OCI-LY7 (cell line): ENCODE measurements at regions not wholly inside any gene's neighbourhood (a gene's known extent, or its start where the extent isn't known, plus 50 kb on each side); places are given as distances from the start of the nearest gene placed in this dataset.

Experiments used
- BruUV-seq: library from RNA; stranded (reverse); fragments of 400-500 nt; replicated peaks from 2 replicates; lab custom pipeline; 2021; lab: Mats Ljungman, UMichigan
- CTCF ChIA-PET: fragments of 300-600 bp; sonication (Branson Sonifier 250); formaldehyde crosslinking; loops from one replicate; lab custom pipeline; 2022; ENCODE audit warnings: antibody characterized with exemption; ENCODE audit not compliant: unreplicated experiment; lab: Charles Lee
- POLR2A ChIA-PET: fragments of 300-600 bp; sonication (Branson Sonifier 250); formaldehyde crosslinking; loops from one replicate; lab custom pipeline; 2022; ENCODE audit warnings: antibody characterized with exemption; lab: Charles Lee
- DNase-seq: peaks from one replicate; pipeline ENCODE4 v3.0.0-alpha.2; 2015; ENCODE audit warnings: low spot score
- H2AFZ ChIP-seq: fragments of 200-600 bp; sonication (generic), shearing (Covaris generic); 2 replicates; pipeline ENCODE4 v1.6.1; 2014; ENCODE audit warnings: mild to moderate bottlenecking, antibody characterized with exemption, low read length, moderate library complexity
- H3K27ac ChIP-seq: fragments of 200-600 bp; sonication (generic); 2 replicates; pipeline ENCODE4 v1.5.1; 2014; ENCODE audit warnings: mixed run types, low read depth, mild to moderate bottlenecking, moderate library complexity, low read length, inconsistent platforms; ENCODE audit not compliant: poor library complexity, severe bottlenecking
- H3K36me3 ChIP-seq: fragments of 200-600 bp; sonication (generic); 2 replicates; pipeline ENCODE4 v1.6.1; 2014; ENCODE audit warnings: mild to moderate bottlenecking, antibody characterized with exemption, low read length, moderate library complexity, mixed read lengths; ENCODE audit not compliant: insufficient read depth
- H3K4me1 ChIP-seq: fragments of 200-600 bp; sonication (generic); 2 replicates; pipeline ENCODE4 v1.5.1; 2014; ENCODE audit warnings: mild to moderate bottlenecking, low read length; ENCODE audit not compliant: insufficient read depth, poor library complexity, severe bottlenecking
- H3K4me2 ChIP-seq: fragments of 200-600 bp; sonication (generic); 2 replicates; pipeline ENCODE4 v1.6.1; 2014; ENCODE audit warnings: mild to moderate bottlenecking, low read length
- H3K4me3 ChIP-seq: fragments of 200-600 bp; sonication (generic); 2 replicates; pipeline ENCODE4 v1.5.1; 2014; ENCODE audit warnings: mild to moderate bottlenecking, low read depth, low read length; ENCODE audit not compliant: poor library complexity, severe bottlenecking
- H3K79me2 ChIP-seq: fragments of 200-600 bp; sonication (generic); 2 replicates; pipeline ENCODE4 v1.6.1; 2016; ENCODE audit warnings: low read depth, mild to moderate bottlenecking, low read length, moderate library complexity, mixed read lengths; ENCODE audit not compliant: insufficient read depth
- H3K9me2 ChIP-seq: fragments of 200-600 bp; sonication (generic); 2 replicates; pipeline ENCODE4 v1.6.1; 2016; ENCODE audit warnings: mild to moderate bottlenecking, low read length, mixed read lengths; ENCODE audit not compliant: insufficient read depth
- H3K9me3 ChIP-seq: fragments of 200-600 bp; sonication (generic); 2 replicates; pipeline ENCODE4 v1.6.1; 2014; ENCODE audit warnings: mild to moderate bottlenecking, mixed run types, low read length, mixed read lengths
- H4K20me1 ChIP-seq: fragments of 200-600 bp; sonication (generic); 2 replicates; pipeline ENCODE4 v1.6.1; 2014; ENCODE audit warnings: mild to moderate bottlenecking, antibody characterized with exemption, low read length, moderate library complexity, mixed read lengths; ENCODE audit not compliant: insufficient read depth
- EZH2phosphoT487 ChIP-seq: fragments of 200-600 bp; sonication (generic); IDR thresholded peaks from 2 replicates; pipeline ENCODE4 v1.6.1; 2018; ENCODE audit warnings: low read depth, borderline replicate concordance, mild to moderate bottlenecking, mixed run types, antibody characterized with exemption, low read length, moderate library complexity, mixed read lengths
- intact Hi-C: fragments of 100-400 bp; cut with micrococcal nuclease; formaldehyde crosslinking; loops from one replicate; pipeline ENCODE4 v1.10.0; 2022; ENCODE audit not compliant: unreplicated experiment
- TF ChIP-seq, protein P1 (sequence below): fragments of 200-600 bp; sonication (generic); conservative IDR thresholded peaks from 2 replicates; pipeline ENCODE4 v1.5.1; 2014; ENCODE audit warnings: mild to moderate bottlenecking, antibody characterized with exemption, low read length, moderate library complexity, mixed read lengths

DNA sequence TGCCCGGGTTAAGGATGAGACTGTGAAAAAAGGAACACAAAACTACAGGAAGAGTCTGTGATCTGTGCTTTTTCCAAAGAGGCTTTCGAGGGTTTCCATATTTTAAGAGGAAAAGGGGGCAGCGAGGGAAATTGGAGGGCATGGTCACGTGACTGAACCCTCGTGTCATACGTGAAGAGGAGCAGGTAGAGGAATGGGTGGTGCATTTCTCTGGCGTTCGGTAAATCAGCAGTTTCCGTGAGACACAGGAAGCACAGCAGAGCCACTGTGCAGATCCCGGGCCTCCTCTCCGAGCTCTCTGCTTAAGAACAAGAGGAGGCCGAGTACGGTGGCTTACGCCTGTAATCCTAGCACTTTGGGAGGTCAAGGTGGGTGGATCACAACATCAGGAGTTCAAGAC lies 219.7 kb downstream of the NDUFA10 start:
- Histone ChIP-seq H3K4me3 (no peak overlapping the region), H3K9me3 (no peaks in the 10 kb centered on the region), H3K36me3 (no peaks in the 10 kb centered on the region), H4K20me1 (no peaks in the 10 kb centered on the region), H3K4me2 (no peak overlapping the region), H3K79me2 (no peaks in the 10 kb centered on the region), H3K9me2 (no peaks in the 10 kb centered on the region), H3K4me1 (no peaks in the 10 kb centered on the region), H2AFZ (no peak overlapping the region), H3K27ac (no peak overlapping the region)
- no peak for TF ChIP-seq EZH2phosphoT487
- TF ChIP-seq, protein P1, sequence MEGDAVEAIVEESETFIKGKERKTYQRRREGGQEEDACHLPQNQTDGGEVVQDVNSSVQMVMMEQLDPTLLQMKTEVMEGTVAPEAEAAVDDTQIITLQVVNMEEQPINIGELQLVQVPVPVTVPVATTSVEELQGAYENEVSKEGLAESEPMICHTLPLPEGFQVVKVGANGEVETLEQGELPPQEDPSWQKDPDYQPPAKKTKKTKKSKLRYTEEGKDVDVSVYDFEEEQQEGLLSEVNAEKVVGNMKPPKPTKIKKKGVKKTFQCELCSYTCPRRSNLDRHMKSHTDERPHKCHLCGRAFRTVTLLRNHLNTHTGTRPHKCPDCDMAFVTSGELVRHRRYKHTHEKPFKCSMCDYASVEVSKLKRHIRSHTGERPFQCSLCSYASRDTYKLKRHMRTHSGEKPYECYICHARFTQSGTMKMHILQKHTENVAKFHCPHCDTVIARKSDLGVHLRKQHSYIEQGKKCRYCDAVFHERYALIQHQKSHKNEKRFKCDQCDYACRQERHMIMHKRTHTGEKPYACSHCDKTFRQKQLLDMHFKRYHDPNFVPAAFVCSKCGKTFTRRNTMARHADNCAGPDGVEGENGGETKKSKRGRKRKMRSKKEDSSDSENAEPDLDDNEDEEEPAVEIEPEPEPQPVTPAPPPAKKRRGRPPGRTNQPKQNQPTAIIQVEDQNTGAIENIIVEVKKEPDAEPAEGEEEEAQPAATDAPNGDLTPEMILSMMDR: no peak
- no peak for DNase-seq
- intact Hi-C loops: no loop called here
- ChIA-PET POLR2A (no interaction called here), CTCF (no interaction called here)
- no TSS peak for BruUV-seq

DNA sequence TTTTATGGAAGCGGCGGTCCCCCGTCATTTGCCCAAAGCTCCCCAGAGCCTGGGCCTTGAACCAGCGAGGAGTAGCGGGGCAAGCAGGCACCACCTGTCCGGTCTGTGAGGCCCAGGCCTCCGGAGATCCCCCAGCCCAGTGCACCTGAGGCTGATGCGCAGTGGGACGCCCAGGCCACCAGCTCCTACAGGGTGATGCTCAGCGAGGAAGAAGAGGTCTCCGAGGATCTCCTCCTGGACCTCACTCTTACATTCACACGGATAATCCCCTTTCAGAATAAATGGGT lies 220.2 kb downstream of the NDUFA10 start:
- no peak overlapping the region for H3K4me2 ChIP-seq
- intact Hi-C loops: no loop called here
- H3K36me3 ChIP-seq: no peaks in the 10 kb centered on the region
- no peak for DNase-seq
- H2AFZ ChIP-seq: no peak overlapping the region
- ChIA-PET CTCF (no interaction called here), POLR2A (no interaction called here)
- TF ChIP-seq, protein P1: no peak
- no peak for TF ChIP-seq EZH2phosphoT487
- no peaks in the 10 kb centered on the region for H3K79me2 ChIP-seq
- no peak overlapping the region for H3K4me3 ChIP-seq
- no TSS peak for BruUV-seq
- H3K27ac ChIP-seq: no peak overlapping the region
- no peaks in the 10 kb centered on the region for H3K4me1 ChIP-seq
- H3K9me2 ChIP-seq: no peaks in the 10 kb centered on the region
- no peaks in the 10 kb centered on the region for H4K20me1 ChIP-seq
- no peaks in the 10 kb centered on the region for H3K9me3 ChIP-seq

DNA sequence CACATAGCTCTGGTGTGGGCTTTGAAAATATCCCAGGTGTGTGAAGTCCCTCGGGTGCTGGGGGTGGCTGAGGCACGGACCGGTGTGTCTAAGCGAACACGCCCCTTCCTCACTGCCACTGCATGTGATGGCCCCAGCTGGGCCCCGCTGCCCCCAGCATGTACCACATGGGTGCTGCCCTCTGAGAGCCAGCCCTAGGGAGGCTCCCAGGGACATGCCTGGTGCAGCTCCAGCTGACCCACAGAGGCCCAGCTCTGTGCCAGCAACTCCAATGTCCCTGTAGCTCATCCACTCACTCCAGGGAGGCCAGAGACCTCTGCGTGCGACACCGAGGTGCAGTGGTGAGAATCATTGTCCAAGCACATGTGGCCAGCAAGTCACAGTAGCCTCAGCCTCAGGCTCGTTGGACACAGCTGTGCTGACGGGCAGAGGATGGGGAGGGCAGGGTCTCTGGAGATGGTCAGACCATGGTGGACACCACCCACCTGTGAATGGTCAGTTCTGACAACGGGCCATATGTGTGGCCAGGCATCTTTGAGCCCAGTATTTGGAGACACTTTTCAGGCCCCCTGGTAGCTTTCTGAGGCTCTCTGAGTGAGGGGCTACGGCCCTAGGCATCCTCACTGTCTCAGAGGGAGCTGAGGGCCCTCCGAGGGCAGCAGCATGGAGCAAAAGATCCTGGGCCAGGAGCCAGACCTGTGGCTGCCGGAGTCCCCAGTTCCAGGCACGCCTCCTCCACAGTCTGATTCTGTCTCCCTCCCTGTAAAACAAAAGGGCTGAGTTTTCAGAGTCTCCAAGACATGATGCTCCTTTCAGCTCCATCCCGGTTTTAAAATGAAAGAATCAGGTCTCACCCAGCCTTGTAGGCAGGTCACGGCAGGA lies 220.7 kb downstream of the NDUFA10 start:
- no TSS peak for BruUV-seq
- TF ChIP-seq, protein P1: no peak
- H3K9me3 ChIP-seq: no peaks in the 10 kb centered on the region
- ChIA-PET POLR2A (no interaction called here), CTCF (no interaction called here)
- no peak overlapping the region for H3K27ac ChIP-seq
- no peaks in the 10 kb centered on the region for H3K4me1 ChIP-seq
- intact Hi-C loops: no loop called here
- H3K9me2 ChIP-seq: no peaks in the 10 kb centered on the region
- no peak overlapping the region for H3K4me3 ChIP-seq
- no peak overlapping the region for H3K4me2 ChIP-seq
- H4K20me1 ChIP-seq: no peaks in the 10 kb centered on the region
- H2AFZ ChIP-seq: no peak overlapping the region
- H3K79me2 ChIP-seq: no peaks in the 10 kb centered on the region
- DNase-seq: no peak
- H3K36me3 ChIP-seq: no peaks in the 10 kb centered on the region
